ENCODE measurements at regions not wholly inside any gene's neighbourhood (a gene's known extent, or its start where the extent isn't known, plus 50 kb on each side); places are given as distances from the start of the nearest gene placed in this dataset.

GRCh38 chr7:85630904-85631600, 444.2 kb upstream of the SEMA3D start:
- no peak for TF ChIP-seq CTCF (IDR thresholded peaks at IDR 0.05; ENCODE audit: low read depth, low read length, poor library complexity, severe bottlenecking)
- TF ChIP-seq EZH2phosphoT487 (IDR thresholded peaks at IDR 0.05; ENCODE audit: borderline replicate concordance, low read length) = no peak
- Histone ChIP-seq H3K36me3 (ENCODE audit: control insufficient read depth, low read length) (no peaks in the 10 kb centered on the region), H3K9me3 (ENCODE audit: control insufficient read depth, insufficient read depth, low read length) (peaks cover 3% of the 10 kb centered on the region; the same call in 1 of the 2 replicates), H3K4me2 (ENCODE audit: low read length) (no peak overlapping the region), H3K79me2 (ENCODE audit: control insufficient read depth, low read length) (no peaks in the 10 kb centered on the region), H4K20me1 (ENCODE audit: control insufficient read depth, insufficient read depth, low read depth, low read length) (no peaks in the 10 kb centered on the region), H3K4me3 (ENCODE audit: low read length) (no peak overlapping the region), H3K27me3 (ENCODE audit: control insufficient read depth, low read length) (no peaks in the 10 kb centered on the region), H3K9me2 (replicated peaks; ENCODE audit: control insufficient read depth, low read length) (no peaks in the 10 kb centered on the region), H3K4me1 (ENCODE audit: control insufficient read depth, low read length) (no peaks in the 10 kb centered on the region), H3F3A (ENCODE audit: control insufficient read depth, insufficient read depth) (no peaks in the 10 kb centered on the region), H3K27ac (ENCODE audit: low read depth, low read length) (no peak overlapping the region)

- Histone ChIP-seq H3K4me3 (ENCODE audit: low read length) (no peak overlapping the region), H3K9me3 (ENCODE audit: control insufficient read depth, insufficient read depth, low read length) (peaks cover 3% of the 10 kb centered on the region; the same call in 1 of the 2 replicates), H3F3A (ENCODE audit: control insufficient read depth, insufficient read depth) (no peaks in the 10 kb centered on the region), H3K27ac (ENCODE audit: low read depth, low read length) (no peak overlapping the region), H3K27me3 (ENCODE audit: control insufficient read depth, low read length) (no peaks in the 10 kb centered on the region), H3K4me2 (ENCODE audit: low read length) (no peak overlapping the region), H4K20me1 (ENCODE audit: control insufficient read depth, insufficient read depth, low read depth, low read length) (no peaks in the 10 kb centered on the region), H3K36me3 (ENCODE audit: control insufficient read depth, low read length) (no peaks in the 10 kb centered on the region), H3K4me1 (ENCODE audit: control insufficient read depth, low read length) (no peaks in the 10 kb centered on the region), H3K79me2 (ENCODE audit: control insufficient read depth, low read length) (no peaks in the 10 kb centered on the region), H3K9me2 (replicated peaks; ENCODE audit: control insufficient read depth, low read length) (no peaks in the 10 kb centered on the region)
- TF ChIP-seq CTCF (IDR thresholded peaks at IDR 0.05; ENCODE audit: low read depth, low read length, poor library complexity, severe bottlenecking) (no peak), EZH2phosphoT487 (IDR thresholded peaks at IDR 0.05; ENCODE audit: borderline replicate concordance, low read length) (no peak)
Measured at GRCh38 chr7:85627791-85628586, 441.1 kb upstream of the SEMA3D start.

- Histone ChIP-seq H3K4me3 (ENCODE audit: low read length) (no peak overlapping the region), H3K27ac (ENCODE audit: low read depth, low read length) (no peak overlapping the region), H4K20me1 (ENCODE audit: control insufficient read depth, insufficient read depth, low read depth, low read length) (no peaks in the 10 kb centered on the region), H3K36me3 (ENCODE audit: control insufficient read depth, low read length) (no peaks in the 10 kb centered on the region), H3K4me1 (ENCODE audit: control insufficient read depth, low read length) (no peaks in the 10 kb centered on the region), H3K9me2 (replicated peaks; ENCODE audit: control insufficient read depth, low read length) (no peaks in the 10 kb centered on the region), H3K79me2 (ENCODE audit: control insufficient read depth, low read length) (no peaks in the 10 kb centered on the region), H3K27me3 (ENCODE audit: control insufficient read depth, low read length) (no peaks in the 10 kb centered on the region), H3K4me2 (ENCODE audit: low read length) (no peak overlapping the region), H3K9me3 (ENCODE audit: control insufficient read depth, insufficient read depth, low read length) (no peaks in the 10 kb centered on the region), H3F3A (ENCODE audit: control insufficient read depth, insufficient read depth) (no peaks in the 10 kb centered on the region)
- TF ChIP-seq EZH2phosphoT487 (IDR thresholded peaks at IDR 0.05; ENCODE audit: borderline replicate concordance, low read length) (no peak), CTCF (IDR thresholded peaks at IDR 0.05; ENCODE audit: low read depth, low read length, poor library complexity, severe bottlenecking) (no peak)
Measured at GRCh38 chr7:85622059-85622458, 435.2 kb upstream of the SEMA3D start.
